Stimulated activated CD4-positive, alpha-beta T cell treated with anti-CD3 and anti-CD28 coated beads, TNF-alpha, amount 100 ng/mL, for 24 hours (primary cell): ENCODE measurements at regions not wholly inside any gene's neighbourhood (a gene's known extent, or its start where the extent isn't known, plus 50 kb on each side); places are given as distances from the start of the nearest gene placed in this dataset.
"Not testable (repeated sequence)": the region's sequence is repeated elsewhere in the genome, so short reads cannot be mapped to it uniquely, and the experiment has no call there.

Experiments used
- DNase-seq, 3 experiments: peaks; one replicate each; pipeline ENCODE4 v3.0.0-alpha.2; 2020; ENCODE audit warnings: low read depth in 3 of 3

GRCh38 chr6:131336596-131336995 lies 201.3 kb downstream of the AKAP7 start:
- DNase-seq: no peak

GRCh38 chr6:131346896-131347295 lies 211.6 kb downstream of the AKAP7 start:
- DNase-seq: not testable (repeated sequence)

- DNase-seq: no peak
These were observed 213.3 kb downstream of the AKAP7 start for GRCh38 chr6:131348572-131348971.

- DNase-seq: no peak
These were observed 213.9 kb downstream of the AKAP7 start for GRCh38 chr6:131349199-131349598.

DNA sequence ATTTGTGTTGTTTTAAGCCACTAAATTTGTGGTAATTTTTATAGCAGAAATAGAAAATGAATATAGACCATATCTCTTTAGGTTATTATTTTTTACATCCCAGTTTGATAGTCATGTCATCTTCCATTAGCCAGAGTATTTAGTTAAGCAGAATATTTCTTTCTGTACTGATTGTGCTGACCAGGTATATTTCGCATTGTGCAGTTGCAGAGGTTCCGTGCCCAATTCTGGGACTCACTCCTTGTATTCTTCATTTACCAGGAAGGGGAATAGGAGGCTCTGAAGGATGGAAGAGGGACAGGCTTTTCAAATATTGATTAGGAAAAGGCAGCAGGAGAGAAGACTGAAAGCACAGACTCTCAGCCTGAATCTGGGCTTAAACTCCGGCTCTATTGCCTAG lies 217.8 kb downstream of the AKAP7 start:
- no peak for DNase-seq

- DNase-seq: no peak
These were observed 218.6 kb downstream of the AKAP7 start for GRCh38 chr6:131353876-131354275.

DNA sequence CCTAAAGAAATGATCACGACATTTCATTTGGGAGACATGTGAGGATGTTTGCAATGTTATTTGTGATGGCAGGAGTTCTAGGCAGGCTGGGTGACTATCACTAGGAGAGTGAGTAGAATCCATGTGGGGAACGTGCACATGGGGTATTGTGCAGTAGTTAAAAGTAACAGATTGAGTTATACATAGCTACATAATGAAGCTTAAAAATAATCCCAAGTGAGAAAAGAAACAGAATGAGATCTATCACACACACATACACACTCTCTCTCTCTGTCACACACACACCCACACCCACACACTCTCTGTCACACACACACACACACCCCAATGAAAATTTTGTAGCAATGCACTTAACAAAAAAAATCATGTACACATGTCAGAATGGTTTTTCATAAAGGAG lies 218.7 kb upstream of the ARG1 start:
- no peak for DNase-seq

- no peak for DNase-seq
These were observed 216.9 kb upstream of the ARG1 start for GRCh38 chr6:131356161-131356560.

DNA sequence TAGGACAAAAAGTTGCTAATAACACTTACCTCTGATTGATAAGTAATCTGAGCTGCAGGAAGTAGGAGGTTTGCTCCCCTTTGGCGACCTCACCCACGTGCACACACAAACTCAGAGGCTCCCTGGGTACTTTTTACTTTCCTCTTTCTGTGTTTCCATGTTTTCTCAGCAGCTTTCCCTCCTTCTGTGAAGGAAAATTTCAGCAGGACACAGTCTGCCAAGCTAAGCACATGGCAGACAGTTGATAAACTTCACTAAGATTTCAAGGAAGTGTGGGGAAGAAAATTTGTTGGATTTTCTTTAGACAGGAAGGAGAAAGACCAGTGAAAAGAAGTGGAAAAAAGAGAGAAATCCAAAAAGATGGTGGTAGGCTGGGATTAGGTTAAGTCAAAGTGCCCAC lies 215.5 kb upstream of the ARG1 start:
- DNase-seq: no peak

DNA sequence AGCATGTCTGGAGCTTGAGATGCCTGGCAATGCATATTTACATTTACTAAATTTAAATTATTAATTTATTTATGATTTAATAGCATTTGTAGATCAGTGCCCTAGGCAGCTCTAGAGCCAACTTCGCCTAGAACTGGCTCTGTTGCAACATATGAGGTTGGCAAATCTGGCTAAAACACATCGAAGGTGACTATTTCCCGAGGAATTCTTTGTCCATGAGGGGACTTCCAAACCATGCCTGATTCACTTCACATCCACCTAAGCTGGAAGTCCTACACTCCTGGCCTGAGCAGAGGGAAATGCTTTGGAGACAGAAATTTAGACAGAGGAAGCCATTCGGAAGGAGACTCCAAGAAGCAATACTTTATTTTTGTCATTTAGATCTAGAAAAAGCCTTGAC lies 211.0 kb upstream of the ARG1 start:
- no peak for DNase-seq

DNA sequence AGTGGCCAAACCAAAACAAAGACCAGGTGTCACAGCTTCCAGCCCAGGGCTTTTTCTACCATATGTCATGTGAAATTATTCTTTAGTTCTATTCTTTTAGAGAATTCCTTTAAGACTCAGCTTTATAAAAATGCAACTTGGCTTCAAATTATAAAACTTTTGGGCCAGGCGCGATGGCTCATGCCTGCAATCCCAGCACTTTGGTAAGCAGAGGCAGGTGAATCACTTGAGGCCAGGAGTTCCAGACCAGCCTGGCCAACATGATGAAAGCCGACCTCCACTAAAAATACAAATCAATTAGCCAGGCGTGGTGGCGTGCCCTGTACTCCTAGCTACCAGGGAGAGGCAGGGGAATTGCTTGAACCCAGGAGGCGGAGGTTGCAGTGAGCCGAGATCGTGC lies 210.3 kb upstream of the ARG1 start:
- no peak for DNase-seq

GRCh38 chr6:131363947-131364834 lies 208.8 kb upstream of the ARG1 start:
- no peak for DNase-seq

GRCh38 chr6:131366223-131366622 lies 206.8 kb upstream of the ARG1 start:
- no peak for DNase-seq

DNA sequence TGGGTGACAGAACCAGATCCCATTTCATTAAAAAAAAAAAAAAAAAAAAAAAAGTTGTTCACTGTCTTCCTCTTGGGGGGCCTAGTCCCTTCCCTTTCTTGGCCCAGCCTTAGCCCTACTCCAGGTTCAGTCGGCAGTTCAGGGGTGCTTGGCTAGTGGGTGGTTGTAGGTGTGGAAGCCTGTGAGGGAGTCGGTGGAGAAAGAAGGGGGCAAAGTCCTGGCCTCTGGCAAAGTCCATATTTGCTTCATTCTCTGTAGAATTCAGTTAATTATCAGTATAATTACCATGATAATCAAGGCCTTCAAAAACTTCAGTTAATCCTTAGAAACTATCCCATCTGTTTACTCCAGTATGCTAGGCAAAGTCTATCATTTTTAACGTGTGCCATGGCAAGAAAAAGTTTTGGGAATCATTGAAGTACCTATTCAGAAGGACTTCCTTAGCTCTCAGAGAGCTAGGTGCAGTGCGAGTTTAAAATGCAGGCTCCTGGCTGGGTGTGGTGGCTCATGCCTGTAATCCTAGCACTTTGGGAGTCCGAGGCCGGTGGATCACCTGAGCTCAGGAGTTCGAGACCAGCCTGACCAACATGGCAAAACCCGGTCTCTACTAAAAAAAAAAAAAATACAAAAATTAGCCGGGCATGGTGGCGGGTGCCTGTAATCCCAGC lies 205.7 kb upstream of the ARG1 start:
- DNase-seq: no peak

DNA sequence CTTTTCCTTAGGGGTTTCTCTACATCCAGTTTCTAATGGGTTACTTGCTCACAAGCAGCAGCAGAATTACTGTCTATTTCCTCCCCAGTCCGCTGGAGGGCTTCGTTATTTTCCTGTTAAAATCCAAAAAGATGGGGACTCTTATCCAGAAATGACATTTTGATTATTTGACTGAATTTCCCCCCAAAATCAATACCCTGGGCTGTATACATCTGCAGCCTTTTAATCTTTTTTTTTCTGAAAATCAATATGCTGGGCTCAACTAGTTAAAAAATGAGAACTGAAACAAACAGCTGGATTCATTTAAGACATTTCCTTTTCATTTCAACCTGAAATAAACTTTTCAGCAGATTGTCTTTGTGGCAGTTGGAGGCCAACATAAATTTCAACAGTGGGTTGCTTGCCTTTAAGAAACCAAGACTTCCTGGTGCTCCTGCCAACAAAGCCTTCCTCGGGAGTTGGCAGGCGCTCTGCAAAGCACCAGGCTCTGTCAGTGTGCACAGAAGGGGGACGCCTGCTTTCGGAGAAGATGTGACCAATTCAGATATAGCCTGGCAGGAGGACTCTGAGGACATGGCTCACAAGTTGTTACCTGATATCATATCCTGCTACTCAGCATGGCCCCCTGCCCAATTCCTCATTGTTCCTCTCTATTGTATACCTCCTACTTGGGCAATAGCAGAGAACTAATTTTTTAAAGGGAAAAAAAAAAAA lies 204.7 kb upstream of the ARG1 start:
- no peak for DNase-seq

- DNase-seq: no peak
These were observed 200.5 kb upstream of the ARG1 start for GRCh38 chr6:131372535-131372934.

- DNase-seq: no peak
These were observed 195.8 kb upstream of the ARG1 start for GRCh38 chr6:131377112-131377705.

DNA sequence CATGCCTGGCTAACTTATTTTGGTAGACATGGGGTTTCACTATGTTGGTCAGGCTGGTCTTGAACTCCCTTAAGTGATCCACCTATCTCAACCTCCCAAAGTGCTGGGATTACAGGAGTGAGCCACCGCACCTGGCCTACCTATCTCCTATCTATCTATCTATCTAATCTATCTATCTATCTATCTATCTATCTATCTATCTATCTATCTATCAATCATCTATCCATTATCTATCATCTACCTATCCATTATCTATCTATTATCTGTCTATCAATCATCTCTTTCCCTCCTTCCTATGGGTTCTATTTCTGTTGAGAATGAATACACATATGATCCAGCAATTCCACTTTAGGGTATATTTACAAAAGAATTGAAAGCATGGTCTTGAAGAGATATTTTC lies 194.2 kb upstream of the ARG1 start:
- no peak for DNase-seq

DNA sequence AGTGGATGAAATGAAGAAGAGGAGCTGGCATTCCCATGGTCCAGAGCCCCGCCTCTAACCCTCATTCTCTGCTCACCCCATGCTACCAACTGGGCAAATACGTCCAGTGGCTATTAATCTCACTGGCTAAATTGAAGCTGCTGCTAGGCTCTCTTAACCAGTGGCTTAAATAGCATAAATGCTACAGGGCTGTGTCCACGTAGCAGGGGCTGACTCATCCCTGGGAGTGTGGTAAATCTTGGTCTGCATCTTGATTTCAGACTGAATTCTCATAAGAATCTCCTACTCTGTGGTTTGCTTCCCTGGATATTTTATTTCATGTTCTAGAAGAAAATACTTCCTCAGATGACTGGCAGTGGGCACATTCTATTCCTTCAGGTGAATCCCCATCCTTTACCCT lies 193.1 kb upstream of the ARG1 start:
- DNase-seq: no peak

- no peak for DNase-seq
These were observed 191.8 kb upstream of the ARG1 start for GRCh38 chr6:131381052-131381708.

DNA sequence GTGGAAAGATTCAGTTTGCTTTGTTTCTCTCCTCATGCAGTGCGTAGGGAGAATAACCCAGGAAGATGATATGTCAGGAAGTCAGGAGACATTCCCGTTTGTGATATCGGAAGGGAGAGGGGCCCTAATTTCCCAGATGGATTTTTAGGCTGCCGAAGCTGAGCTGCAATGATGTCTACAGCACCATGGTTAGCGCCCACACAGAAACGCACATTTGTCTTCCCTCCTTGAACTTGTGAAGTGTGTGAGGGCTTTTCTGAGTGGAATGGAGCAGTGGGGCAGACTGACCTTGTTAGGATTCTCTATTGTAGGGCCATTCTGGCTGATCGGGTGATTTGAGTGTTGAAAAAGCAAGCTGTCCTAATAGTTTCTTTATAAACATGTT lies 191.3 kb upstream of the ARG1 start:
- no peak for DNase-seq

GRCh38 chr6:131382631-131383030 lies 190.4 kb upstream of the ARG1 start:
- DNase-seq: no peak
